ENCODE measurements at regions not wholly inside any gene's neighbourhood (a gene's known extent, or its start where the extent isn't known, plus 50 kb on each side); places are given as distances from the start of the nearest gene placed in this dataset.
"Not testable (repeated sequence)": the region's sequence is repeated elsewhere in the genome, so short reads cannot be mapped to it uniquely, and the experiment has no call there.

GRCh38 chr1:67482733-67483482 is 52.7 kb upstream of the SERBP1 start:
- DNase-seq (ENCODE audit: low spot score) = no peak

GRCh38 chr1:67484492-67484891 is 54.3 kb upstream of the SERBP1 start:
- no peak for DNase-seq (ENCODE audit: low spot score)

- no peak for DNase-seq (ENCODE audit: low spot score)
These were observed 55.0 kb upstream of the SERBP1 start for GRCh38 chr1:67485046-67485811.

- no peak for DNase-seq (ENCODE audit: low spot score)
These were observed 59.4 kb upstream of the SERBP1 start for GRCh38 chr1:67489643-67490042.

- DNase-seq (ENCODE audit: low spot score) = no peak
These were observed 61.1 kb upstream of the SERBP1 start for GRCh38 chr1:67491280-67491679.

- DNase-seq (ENCODE audit: low spot score) = no peak
These were observed 62.9 kb upstream of the SERBP1 start for GRCh38 chr1:67493148-67493547.

- no peak for DNase-seq (ENCODE audit: low spot score)
These were observed 65.1 kb upstream of the SERBP1 start for GRCh38 chr1:67495327-67495726.

- no peak for DNase-seq (ENCODE audit: low spot score)
These were observed 66.1 kb upstream of the SERBP1 start for GRCh38 chr1:67496329-67496728.

- DNase-seq (ENCODE audit: low spot score) = peak; percentile 94
These were observed 70.3 kb upstream of the SERBP1 start for GRCh38 chr1:67500413-67500959.

- DNase-seq (ENCODE audit: low spot score) = no peak
These were observed 73.8 kb upstream of the SERBP1 start for GRCh38 chr1:67503974-67504373.

GRCh38 chr1:67513392-67514294 is 83.4 kb upstream of the SERBP1 start:
- not testable (repeated sequence) for DNase-seq (ENCODE audit: low spot score)

- DNase-seq (ENCODE audit: low spot score) = no peak
These were observed 84.1 kb upstream of the SERBP1 start for GRCh38 chr1:67514300-67514699.

- no peak for DNase-seq (ENCODE audit: low spot score)
These were observed 84.6 kb upstream of the SERBP1 start for GRCh38 chr1:67514786-67515185.

GRCh38 chr1:67515324-67516080 is 85.3 kb upstream of the SERBP1 start:
- DNase-seq (ENCODE audit: low spot score) = no peak

GRCh38 chr1:67517046-67517445 is 86.8 kb upstream of the SERBP1 start:
- DNase-seq (ENCODE audit: low spot score) = no peak

- DNase-seq (ENCODE audit: low spot score) = no peak
These were observed 91.8 kb upstream of the SERBP1 start for GRCh38 chr1:67522001-67522441.

- DNase-seq (ENCODE audit: low spot score) = no peak
These were observed 92.6 kb upstream of the SERBP1 start for GRCh38 chr1:67522793-67523192.

GRCh38 chr1:67524143-67525052 is 94.2 kb upstream of the SERBP1 start:
- peak; percentile 27 for DNase-seq (ENCODE audit: low spot score)

- no peak for DNase-seq (ENCODE audit: low spot score)
These were observed 95.0 kb upstream of the SERBP1 start for GRCh38 chr1:67525053-67525760.

GRCh38 chr1:67528141-67528540 is 97.9 kb upstream of the SERBP1 start:
- no peak for DNase-seq (ENCODE audit: low spot score)
